K562 (cell line): ENCODE measurements at regions not wholly inside any gene's neighbourhood (a gene's known extent, or its start where the extent isn't known, plus 50 kb on each side); places are given as distances from the start of the nearest gene placed in this dataset.

ENCODE experiments used
- ATF6 ChIP-seq: sonication (generic); formaldehyde crosslinking; IDR thresholded peaks from 2 replicates; pipeline ENCODE4 v1.4.0; 2020; ENCODE audit warnings: mild to moderate bottlenecking, missing genetic modification reagents
- CBX1 ChIP-seq: sonication (generic); IDR thresholded peaks from 2 replicates; pipeline ENCODE4 v1.6.1; 2016; ENCODE audit warnings: antibody characterized with exemption, low read depth, mild to moderate bottlenecking
- CTCF ChIP-seq, 3 experiments: IDR thresholded peaks in 2 of 3; conservative IDR thresholded peaks in 1 of 3; 2 replicates each; pipeline ENCODE4 v1.5.1; 2011 to 2012; ENCODE audit warnings: low read length in 3 of 3, mild to moderate bottlenecking in 3 of 3, control low read depth in 2 of 3, improper control_type of control experiment in 1 of 3, inconsistent platforms in 1 of 3, low read depth in 1 of 3, mixed read lengths in 1 of 3, moderate library complexity in 1 of 3; ENCODE audit not compliant: insufficient read depth in 2 of 3
- ETS1 ChIP-seq: conservative IDR thresholded peaks from 2 replicates; pipeline ENCODE4 v1.6.1; 2011; ENCODE audit warnings: low read depth, mild to moderate bottlenecking, low read length; ENCODE audit not compliant: control insufficient read depth
- EZH2 ChIP-seq: IDR thresholded peaks from 2 replicates; pipeline ENCODE4 v1.6.1; 2012; ENCODE audit warnings: low read depth, mild to moderate bottlenecking, inconsistent platforms, low read length, borderline replicate concordance
- KLF16 ChIP-seq: IDR thresholded peaks from 2 replicates; pipeline ENCODE4 v1.6.1; 2016; ENCODE audit warnings: antibody characterized with exemption
- MAFK ChIP-seq: IDR thresholded peaks from 2 replicates; pipeline ENCODE4 v1.6.1; 2011; ENCODE audit warnings: low read length, improper control_type of control experiment
- NELFE ChIP-seq: IDR thresholded peaks from 2 replicates; pipeline ENCODE4 v1.6.1; 2011; ENCODE audit warnings: mild to moderate bottlenecking; ENCODE audit not compliant: insufficient read depth, insufficient read length
- POLR2AphosphoS5 ChIP-seq: IDR thresholded peaks from 2 replicates; pipeline ENCODE4 v1.6.1; 2011; ENCODE audit warnings: mild to moderate bottlenecking, low read depth, low read length, moderate library complexity; ENCODE audit not compliant: control insufficient read depth, insufficient read depth
- ZFX ChIP-seq: sonication (generic); formaldehyde crosslinking; IDR thresholded peaks from 2 replicates; pipeline ENCODE4 v1.8.0; 2022; ENCODE audit warnings: mild to moderate bottlenecking, missing genetic modification reagents, moderate library complexity

- TF ChIP-seq MAFK, result no peak
- no peak for TF ChIP-seq CBX1
- no peak for TF ChIP-seq KLF16
- no peak for TF ChIP-seq NELFE
- TF ChIP-seq ETS1, result no peak
- no peak for TF ChIP-seq POLR2AphosphoS5
- no peak for TF ChIP-seq CTCF (IDR thresholded peaks at IDR 0.05 in 2 of 3, conservative IDR thresholded peaks at IDR 0.05 in 1 of 3; ENCODE audit: insufficient read depth in 2 of 3, low read depth in 1 of 3, low read length in 3 of 3)
- TF ChIP-seq EZH2, result no peak
- TF ChIP-seq ZFX (CRISPR knock-in tag), result no peak
- no peak for TF ChIP-seq ATF6 (CRISPR knock-in tag)
Measured at GRCh38 chr5:86997516-86997915, 270.2 kb upstream of the RASA1 start.
